CD14-positive monocyte (primary cell): ENCODE measurements at regions not wholly inside any gene's neighbourhood (a gene's known extent, or its start where the extent isn't known, plus 50 kb on each side); places are given as distances from the start of the nearest gene placed in this dataset.

Source experiments
- DNase-seq, 3 donors: peaks; one replicate each; pipeline ENCODE4 v3.0.0-alpha.2; 2011 to 2022
- H2AFZ ChIP-seq: 2 replicates; pipeline ENCODE4 v1.6.0; 2012; ENCODE audit warnings: mild to moderate bottlenecking, low read depth, low read length, inconsistent platforms; ENCODE audit not compliant: insufficient read depth, poor library complexity, severe bottlenecking
- H3K27ac ChIP-seq, 2 donors: 1 replicate in 1 of 2; 2 replicates in 1 of 2; pipeline ENCODE4 v1.5.1; 2012 to 2013; ENCODE audit warnings: low read length in 2 of 2, control low read depth in 1 of 2, inconsistent platforms in 1 of 2, low read depth in 1 of 2, mild to moderate bottlenecking in 1 of 2
- H3K27me3 ChIP-seq, 2 donors: one replicate each; pipeline versions ENCODE4 v1.6.0 to v1.6.1; 2011 to 2013; ENCODE audit warnings: low read length in 2 of 2; ENCODE audit not compliant: control insufficient read depth in 2 of 2, insufficient read depth in 2 of 2
- H3K36me3 ChIP-seq, 2 donors: replicated peaks in 1 of 2; 1 replicate in 1 of 2; 2 replicates in 1 of 2; pipeline versions ENCODE4 v1.5.1 to v1.6.1; 2012 to 2013; ENCODE audit warnings: low read length in 2 of 2, control low read depth in 1 of 2, inconsistent platforms in 1 of 2, mild to moderate bottlenecking in 1 of 2; ENCODE audit not compliant: insufficient read depth in 2 of 2, control insufficient read depth in 1 of 2
- H3K4me1 ChIP-seq, 2 donors: 1 replicate in 1 of 2; 2 replicates in 1 of 2; pipeline versions ENCODE4 v1.5.1 to v1.6.1; 2012 to 2013; ENCODE audit warnings: low read length in 2 of 2, control low read depth in 1 of 2, inconsistent platforms in 1 of 2, mild to moderate bottlenecking in 1 of 2, moderate library complexity in 1 of 2; ENCODE audit not compliant: insufficient read depth in 2 of 2, control insufficient read depth in 1 of 2
- H3K4me2 ChIP-seq: replicated peaks from 2 replicates; pipeline ENCODE3; 2012; ENCODE audit warnings: low read length, moderate library complexity, mild to moderate bottlenecking; ENCODE audit not compliant: poor library complexity, severe bottlenecking; ENCODE audit errors: extremely low read depth
- H3K4me3 ChIP-seq, 3 experiments: fragments of 200-600 bp in 1 of 3; sonication (generic) in 1 of 3; replicated peaks in 1 of 3; 1 replicate in 2 of 3; 2 replicates in 1 of 3; pipeline ENCODE4 v1.5.1; 2011 to 2013; ENCODE audit warnings: low read length in 3 of 3, mild to moderate bottlenecking in 3 of 3, control low read depth in 2 of 3, low read depth in 2 of 3, inconsistent platforms in 1 of 3, moderate library complexity in 1 of 3
- H3K79me2 ChIP-seq: 2 replicates; pipeline ENCODE4 v1.6.0; 2012; ENCODE audit warnings: mild to moderate bottlenecking, control low read depth, inconsistent platforms, low read length, moderate library complexity; ENCODE audit not compliant: insufficient read depth
- H3K9ac ChIP-seq: 2 replicates; pipeline ENCODE4 v1.6.0; 2017; ENCODE audit warnings: low read length, mild to moderate bottlenecking; ENCODE audit not compliant: insufficient read depth, poor library complexity, severe bottlenecking
- H3K9me3 ChIP-seq, 2 donors: replicated peaks in 1 of 2; 1 replicate in 1 of 2; 2 replicates in 1 of 2; pipeline versions ENCODE4 v1.5.1 to v1.6.1; 2012 to 2013; ENCODE audit warnings: low read length in 2 of 2, control low read depth in 1 of 2; ENCODE audit not compliant: control insufficient read depth in 1 of 2, insufficient read depth in 1 of 2
- H4K20me1 ChIP-seq: 2 replicates; pipeline ENCODE4 v1.6.0; 2012; ENCODE audit warnings: mild to moderate bottlenecking, low read length, control low read depth, moderate library complexity; ENCODE audit not compliant: insufficient read depth
- H3K27ac Mint-ChIP-seq, 7 donors: one replicate each; pipeline ENCODE4 v1.8.0; 2020; ENCODE audit warnings: mild to moderate bottlenecking in 7 of 7, mixed read lengths in 7 of 7, moderate library complexity in 6 of 7, inconsistent platforms in 2 of 7
- H3K27me3 Mint-ChIP-seq, 3 donors: one replicate each; pipeline ENCODE4 v1.8.0; 2021 to 2022; ENCODE audit warnings: low read depth in 3 of 3, mild to moderate bottlenecking in 3 of 3, mixed read lengths in 3 of 3, moderate library complexity in 3 of 3, inconsistent platforms in 1 of 3
- H3K36me3 Mint-ChIP-seq, 2 donors: one replicate each; pipeline ENCODE4 v1.8.0; 2020; ENCODE audit warnings: mixed read lengths in 2 of 2, inconsistent platforms in 1 of 2, mild to moderate bottlenecking in 1 of 2
- H3K4me1 Mint-ChIP-seq: one replicate; pipeline ENCODE4 v1.8.0; 2020; ENCODE audit warnings: mild to moderate bottlenecking, mixed read lengths
- H3K4me3 Mint-ChIP-seq, 2 donors: one replicate each; pipeline ENCODE4 v1.8.0; 2020; ENCODE audit warnings: mild to moderate bottlenecking in 2 of 2, mixed read lengths in 2 of 2, moderate library complexity in 1 of 2
- H3K9me3 Mint-ChIP-seq, 7 donors: one replicate each; pipeline ENCODE4 v1.8.0; 2020 to 2022; ENCODE audit warnings: mixed read lengths in 7 of 7, mild to moderate bottlenecking in 6 of 7, moderate library complexity in 6 of 7, inconsistent platforms in 2 of 7
- CTCF ChIP-seq: fragments of 200-600 bp; IDR thresholded peaks from one replicate; pipeline ENCODE4 v1.8.0; 2022; ENCODE audit warnings: antibody characterized with exemption, mild to moderate bottlenecking
- WGBS: methylation state at CpG from one replicate; pipeline ENCODE4 v1.1.5; 2013; ENCODE audit warnings: missing lambda C conversion rate; ENCODE audit not compliant: insufficient coverage; 5-methylcytosine and 5-hydroxymethylcytosine counted together
- intact Hi-C, 2 donors: fragments of 100-400 bp; cut with micrococcal nuclease; formaldehyde crosslinking; loops; one replicate each; pipeline versions ENCODE4 v1.15.0 to v1.15.1; 2023

GRCh38 chr12:14283489-14284144 is 81.9 kb upstream of the ATF7IP start:
- Mint-ChIP-seq H3K4me1 (peaks cover 8% of the 10 kb centered on the region), H3K9me3 (peaks cover 13 to 42% (median 34%) of the 10 kb centered on the region in 7 donors), H3K27me3 (peaks cover 0 to 3% (median 2%) of the 10 kb centered on the region in 3 donors), H3K4me3 (no peak overlapping the region), H3K36me3 (no peaks in the 10 kb centered on the region), H3K27ac (peak overlapping the region in 4 of 7 donors; percentile 13 to 62 (median 50))
- no peak for TF ChIP-seq CTCF
- Histone ChIP-seq H4K20me1 (no peaks in the 10 kb centered on the region), H3K4me2 (no peak overlapping the region), H3K9ac (no peak overlapping the region), H2AFZ (peak overlapping the region; percentile 49), H3K4me3 (no peak overlapping the region), H3K27ac (no peak overlapping the region), H3K9me3 (peaks cover 21 to 38% of the 10 kb centered on the region in 2 donors), H3K79me2 (no peaks in the 10 kb centered on the region), H3K4me1 (peaks cover 4 to 8% of the 10 kb centered on the region in 2 donors), H3K27me3 (no peaks in the 10 kb centered on the region), H3K36me3 (no peaks in the 10 kb centered on the region)
- no peak for DNase-seq
- WGBS: 100% methylated on average over 2 of the region's 6 CpGs
- intact Hi-C loops: no loop called here

- H3K36me3 ChIP-seq: no peaks in the 10 kb centered on the region
- H3K9me3 ChIP-seq: peaks cover 27 to 41% of the 10 kb centered on the region in 2 donors
- H3K4me2 ChIP-seq: no peak overlapping the region
- Mint-ChIP-seq H3K9me3 (peaks cover 13 to 48% (median 38%) of the 10 kb centered on the region in 7 donors), H3K4me1 (peaks cover 8% of the 10 kb centered on the region), H3K27me3 (peaks cover 0 to 3% (median 2%) of the 10 kb centered on the region in 3 donors), H3K4me3 (no peak overlapping the region), H3K27ac (peak overlapping the region in 2 of 7 donors; percentile 19 to 41), H3K36me3 (no peaks in the 10 kb centered on the region)
- H3K4me3 ChIP-seq: no peak overlapping the region
- TF ChIP-seq CTCF: no peak
- intact Hi-C loops: no loop called here
- no peak overlapping the region for H3K9ac ChIP-seq
- no peaks in the 10 kb centered on the region for H3K27me3 ChIP-seq
- H3K27ac ChIP-seq: no peak overlapping the region
- no peak for DNase-seq
- H2AFZ ChIP-seq: peak overlapping the region; percentile 49
- H3K4me1 ChIP-seq: peaks cover 4 to 8% of the 10 kb centered on the region in 2 donors
- H4K20me1 ChIP-seq: no peaks in the 10 kb centered on the region
- 100% methylated on average over 2 of the region's 7 CpGs for WGBS
- H3K79me2 ChIP-seq: no peaks in the 10 kb centered on the region
Measured at GRCh38 chr12:14284184-14284722, 81.2 kb upstream of the ATF7IP start.
